SK-N-SH (cell line): ENCODE measurements at regions not wholly inside any gene's neighbourhood (a gene's known extent, or its start where the extent isn't known, plus 50 kb on each side); places are given as distances from the start of the nearest gene placed in this dataset.

Source experiments
- CTCF ChIA-PET: fragments of 300-600, 350-600 bp; formaldehyde crosslinking; extraction: SDS; loops from one replicate; lab custom pipeline; 2021; lab: Yijun Ruan, JAX
- POLR2A ChIA-PET: fragments of 350-600 bp; sonication (Branson Sonifier 250); formaldehyde crosslinking; extraction: SDS; loops from one replicate; lab custom pipeline; 2020; ENCODE audit warnings: antibody characterized with exemption, inconsistent platforms; lab: Yijun Ruan, JAX
- DNase-seq: peaks from one replicate; pipeline ENCODE4 v3.0.0; 2012
- H2AFZ ChIP-seq: fragments of 200-600 bp; sonication (generic); 2 replicates; pipeline ENCODE4 v1.8.1; 2016; ENCODE audit warnings: antibody characterized with exemption, mild to moderate bottlenecking, low read depth
- H3F3A ChIP-seq: fragments of 200-600 bp; sonication (generic); replicated peaks from 2 replicates; pipeline ENCODE3; 2016; ENCODE audit warnings: antibody characterized with exemption, mild to moderate bottlenecking; ENCODE audit not compliant: insufficient read depth
- H3K27ac ChIP-seq, 2 experiments: fragments of 200-500 bp in 1 of 2; fragments of 200-600 bp in 1 of 2; sonication (Bioruptor generic) in 1 of 2; sonication (generic), shearing (Covaris generic) in 1 of 2; 2 replicates each; pipeline versions ENCODE4 v1.5.1 to v1.6.1; 2014 to 2016; ENCODE audit warnings: low read depth in 2 of 2, inconsistent platforms in 1 of 2, low read length in 1 of 2, mild to moderate bottlenecking in 1 of 2, mixed read lengths in 1 of 2
- H3K27me3 ChIP-seq: fragments of 200-600 bp; sonication (generic), shearing (Covaris generic); 2 replicates; pipeline ENCODE4 v1.6.1; 2016; ENCODE audit warnings: mixed run types; ENCODE audit not compliant: insufficient read depth
- H3K36me3 ChIP-seq, 2 experiments: fragments of 200-500 bp in 1 of 2; fragments of 200-600 bp in 1 of 2; sonication (Bioruptor generic) in 1 of 2; sonication (generic) in 1 of 2; replicated peaks in 1 of 2; 2 replicates each; pipeline versions ENCODE3 to v1.5.1; 2014 to 2016; ENCODE audit warnings: low read length in 1 of 2, mild to moderate bottlenecking in 1 of 2; ENCODE audit not compliant: insufficient read depth in 2 of 2, control insufficient read depth in 1 of 2
- H3K4me1 ChIP-seq, 2 experiments: fragments of 200-500 bp in 1 of 2; fragments of 200-600 bp in 1 of 2; sonication (Bioruptor generic) in 1 of 2; sonication (generic), shearing (Covaris generic) in 1 of 2; 2 replicates each; pipeline versions ENCODE4 v1.5.1 to v1.6.1; 2014 to 2016; ENCODE audit warnings: low read depth in 1 of 2, low read length in 1 of 2, mixed run types in 1 of 2; ENCODE audit not compliant: insufficient read depth in 2 of 2, control insufficient read depth in 1 of 2
- H3K4me2 ChIP-seq: fragments of 200-600 bp; sonication (generic), shearing (Covaris generic); 2 replicates; pipeline ENCODE4 v1.6.1; 2017; ENCODE audit warnings: mixed run types
- H3K4me3 ChIP-seq, 2 experiments: fragments of 200-500 bp in 1 of 2; fragments of 200-600 bp in 1 of 2; sonication (Bioruptor generic) in 1 of 2; sonication (generic), shearing (Covaris generic) in 1 of 2; 2 replicates each; pipeline versions ENCODE4 v1.5.1 to v1.8.1; 2014 to 2016; ENCODE audit warnings: low read depth in 2 of 2, inconsistent platforms in 1 of 2, low read length in 1 of 2, mild to moderate bottlenecking in 1 of 2, mixed read lengths in 1 of 2, moderate library complexity in 1 of 2
- H3K79me2 ChIP-seq: fragments of 200-600 bp; sonication (generic); 2 replicates; pipeline ENCODE4 v1.8.1; 2017; ENCODE audit warnings: mild to moderate bottlenecking; ENCODE audit not compliant: insufficient read depth
- H3K9ac ChIP-seq: fragments of 200-600 bp; sonication (generic); 2 replicates; pipeline ENCODE4 v1.6.1; 2017; ENCODE audit warnings: mixed run types
- H3K9me2 ChIP-seq: fragments of 200-600 bp; sonication (generic); 2 replicates; pipeline ENCODE4 v1.6.1; 2017; ENCODE audit warnings: mixed run types
- H3K9me3 ChIP-seq: fragments of 200-600 bp; sonication (generic); 2 replicates; pipeline ENCODE4 v1.6.1; 2017; ENCODE audit warnings: mixed run types, mild to moderate bottlenecking, moderate library complexity
- H4K20me1 ChIP-seq: fragments of 200-600 bp; sonication (generic); 2 replicates; pipeline ENCODE4 v1.6.1; 2017; ENCODE audit warnings: mild to moderate bottlenecking, mixed run types; ENCODE audit not compliant: insufficient read depth
- CHD2 ChIP-seq: fragments of 150-350 bp; IDR thresholded peaks from 2 replicates; pipeline ENCODE4 v1.6.1; 2018; ENCODE audit warnings: low read length; ENCODE audit not compliant: partially characterized antibody
- ELF1 ChIP-seq: IDR thresholded peaks from 2 replicates; pipeline ENCODE4 v1.4.0; 2012
- EP300 ChIP-seq, 2 experiments: IDR thresholded peaks; 2 replicates each; pipeline versions ENCODE4 v1.4.0 to v1.6.1; 2012; ENCODE audit warnings: borderline replicate concordance in 1 of 2, low read depth in 1 of 2, low read length in 1 of 2
- FOSL2 ChIP-seq: IDR thresholded peaks from 2 replicates; pipeline ENCODE4 v1.4.0; 2012; ENCODE audit warnings: low read depth, mild to moderate bottlenecking, moderate library complexity, borderline replicate concordance
- GATA2 ChIP-seq: sonication (generic); formaldehyde crosslinking; IDR thresholded peaks from 2 replicates; pipeline ENCODE4 v1.5.0; 2020; ENCODE audit warnings: mild to moderate bottlenecking, missing genetic modification reagents
- JUND ChIP-seq: IDR thresholded peaks from 2 replicates; pipeline ENCODE4 v1.4.0; 2012
- PBX3 ChIP-seq: IDR thresholded peaks from 2 replicates; pipeline ENCODE4; 2012
- POLR2AphosphoS5 ChIP-seq: IDR thresholded peaks from 2 replicates; pipeline ENCODE4 v1.6.1; 2012; ENCODE audit warnings: low read depth, low read length
- RCOR1 ChIP-seq: fragments of 150-350 bp; IDR thresholded peaks from 2 replicates; pipeline ENCODE4 v1.6.1; 2017; ENCODE audit warnings: antibody characterized with exemption, low read length
- RFX5 ChIP-seq: IDR thresholded peaks from 2 replicates; pipeline ENCODE4 v1.6.1; 2012; ENCODE audit warnings: mild to moderate bottlenecking, improper control_type of control experiment, low read length
- RXRA ChIP-seq: IDR thresholded peaks from 2 replicates; pipeline ENCODE4 v1.4.0; 2012; ENCODE audit warnings: low read depth, mild to moderate bottlenecking, borderline replicate concordance
- SMC3 ChIP-seq: IDR thresholded peaks from 2 replicates; pipeline ENCODE4 v1.6.1; 2012; ENCODE audit warnings: low read depth, low read length, improper control_type of control experiment
- TCF12 ChIP-seq: IDR thresholded peaks from 2 replicates; pipeline ENCODE4 v1.4.0; 2012
- TEAD4 ChIP-seq: IDR thresholded peaks from 2 replicates; pipeline ENCODE4 v1.4.0; 2012; ENCODE audit warnings: mild to moderate bottlenecking, borderline replicate concordance; ENCODE audit not compliant: insufficient read depth
- YY1 ChIP-seq: IDR thresholded peaks from 2 replicates; pipeline ENCODE4 v1.4.0; 2012; ENCODE audit warnings: low read depth, mild to moderate bottlenecking
- ZBTB33 ChIP-seq: IDR thresholded peaks from 2 replicates; pipeline ENCODE4 v1.4.0; 2012; ENCODE audit warnings: low read depth, borderline replicate concordance
- WGBS: methylation state at CpG from one replicate; pipeline ENCODE4 v1.1.6; 2017; ENCODE audit warnings: low lambda C conversion rate; 5-methylcytosine and 5-hydroxymethylcytosine counted together
- TF ChIP-seq, protein P1 (sequence below): fragments of 150-350 bp; IDR thresholded peaks from 2 replicates; pipeline ENCODE4 v1.6.1; 2017; ENCODE audit warnings: antibody characterized with exemption, low read length, low read depth, borderline replicate concordance
- TF ChIP-seq, protein P2 (sequence below): fragments of 150-350 bp; IDR thresholded peaks from 2 replicates; pipeline ENCODE4 v1.6.1; 2016; ENCODE audit warnings: mild to moderate bottlenecking, low read depth, low read length

DNA sequence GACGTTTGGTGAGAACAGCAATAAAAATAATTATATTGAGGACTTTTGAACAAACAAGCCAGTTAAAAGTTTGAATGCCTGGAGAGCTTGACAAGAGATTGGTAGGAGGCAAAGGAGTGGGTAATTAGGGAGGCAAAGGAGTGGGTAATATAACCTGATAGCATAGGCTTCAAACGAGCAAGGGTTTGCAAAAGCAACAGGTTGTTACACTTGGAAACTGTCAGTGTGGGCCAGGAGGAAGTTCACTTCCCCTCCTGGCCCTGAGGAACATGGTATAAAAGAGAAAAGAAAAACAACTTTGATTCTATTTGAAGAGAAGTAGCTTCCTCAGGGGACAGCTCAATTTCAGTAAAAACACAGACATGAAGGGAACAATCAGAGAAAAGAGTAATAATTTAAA lies 121.7 kb downstream of the CCER1 start:
- no peaks in the 10 kb centered on the region for H3K9me2 ChIP-seq
- H3K9ac ChIP-seq, result no peak overlapping the region
- no peak overlapping the region for H3K4me2 ChIP-seq
- no peak overlapping the region for H3K4me3 ChIP-seq
- H4K20me1 ChIP-seq, result no peaks in the 10 kb centered on the region
- WGBS, result 69% methylated on average over 2 of the region's 2 CpGs
- no peaks in the 10 kb centered on the region for H3F3A ChIP-seq
- H3K79me2 ChIP-seq, result no peaks in the 10 kb centered on the region
- DNase-seq, result no peak
- H3K36me3 ChIP-seq, result no peaks in the 10 kb centered on the region
- TF ChIP-seq FOSL2 (no peak), JUND (no peak), SMC3 (no peak), TEAD4 (no peak), GATA2 (CRISPR knock-in tag) (no peak), RXRA (no peak), POLR2AphosphoS5 (no peak), ELF1 (no peak), RFX5 (no peak), TCF12 (no peak), ZBTB33 (no peak)
- TF ChIP-seq, protein P1, sequence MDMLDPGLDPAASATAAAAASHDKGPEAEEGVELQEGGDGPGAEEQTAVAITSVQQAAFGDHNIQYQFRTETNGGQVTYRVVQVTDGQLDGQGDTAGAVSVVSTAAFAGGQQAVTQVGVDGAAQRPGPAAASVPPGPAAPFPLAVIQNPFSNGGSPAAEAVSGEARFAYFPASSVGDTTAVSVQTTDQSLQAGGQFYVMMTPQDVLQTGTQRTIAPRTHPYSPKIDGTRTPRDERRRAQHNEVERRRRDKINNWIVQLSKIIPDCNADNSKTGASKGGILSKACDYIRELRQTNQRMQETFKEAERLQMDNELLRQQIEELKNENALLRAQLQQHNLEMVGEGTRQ, result no peak
- TF ChIP-seq, all 33 proteins: peak for 0
- ChIA-PET POLR2A (no interaction called here), CTCF (no interaction called here)
- no peaks in the 10 kb centered on the region for H3K9me3 ChIP-seq
- no peaks in the 10 kb centered on the region for H3K27me3 ChIP-seq
- H3K4me1 ChIP-seq, result peaks cover 0 to 25% of the 10 kb centered on the region in 2 experiments; a peak in 2 of 4 replicates
- peak overlapping the region; percentile 42; the same call in 1 of the 2 replicates for H2AFZ ChIP-seq
- no peak overlapping the region for H3K27ac ChIP-seq

GRCh38 chr12:90832427-90832826 lies 122.5 kb downstream of the CCER1 start:
- WGBS, result 64% methylated on average over 3 of the region's 3 CpGs
- Histone ChIP-seq H3K9me2 (no peaks in the 10 kb centered on the region), H4K20me1 (no peaks in the 10 kb centered on the region)
- TF ChIP-seq RXRA, result no peak
- no peak for TF ChIP-seq EP300 (IDR thresholded peaks at IDR 0.05; ENCODE audit: borderline replicate concordance in 1 of 2, low read depth in 1 of 2, low read length in 1 of 2)
- TF ChIP-seq CHD2, result no peak
- TF ChIP-seq, protein P2, sequence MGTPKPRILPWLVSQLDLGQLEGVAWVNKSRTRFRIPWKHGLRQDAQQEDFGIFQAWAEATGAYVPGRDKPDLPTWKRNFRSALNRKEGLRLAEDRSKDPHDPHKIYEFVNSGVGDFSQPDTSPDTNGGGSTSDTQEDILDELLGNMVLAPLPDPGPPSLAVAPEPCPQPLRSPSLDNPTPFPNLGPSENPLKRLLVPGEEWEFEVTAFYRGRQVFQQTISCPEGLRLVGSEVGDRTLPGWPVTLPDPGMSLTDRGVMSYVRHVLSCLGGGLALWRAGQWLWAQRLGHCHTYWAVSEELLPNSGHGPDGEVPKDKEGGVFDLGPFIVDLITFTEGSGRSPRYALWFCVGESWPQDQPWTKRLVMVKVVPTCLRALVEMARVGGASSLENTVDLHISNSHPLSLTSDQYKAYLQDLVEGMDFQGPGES, result no peak
- TF ChIP-seq ZBTB33, result no peak
- no peak for TF ChIP-seq RCOR1
- TF ChIP-seq PBX3, result no peak
- no peak for TF ChIP-seq YY1
- TF ChIP-seq, all 33 proteins: peak for 0
- Histone ChIP-seq H3K4me1 (peaks cover 0 to 25% of the 10 kb centered on the region in 2 experiments; a peak in 2 of 4 replicates), H3K27me3 (no peaks in the 10 kb centered on the region), H3K9me3 (no peaks in the 10 kb centered on the region), H3K36me3 (no peaks in the 10 kb centered on the region), H3K27ac (no peak overlapping the region), H3K79me2 (no peaks in the 10 kb centered on the region), H3K4me2 (no peak overlapping the region), H3K9ac (no peak overlapping the region), H3K4me3 (no peak overlapping the region), H2AFZ (no peak overlapping the region), H3F3A (no peaks in the 10 kb centered on the region)
- ChIA-PET CTCF (no interaction called here), POLR2A (no interaction called here)
- no peak for DNase-seq
